Ovary (tissue), 7 donors: ENCODE measurements at regions not wholly inside any gene's neighbourhood (a gene's known extent, or its start where the extent isn't known, plus 50 kb on each side); places are given as distances from the start of the nearest gene placed in this dataset.

ENCODE experiments used
- DNase-seq, 5 donors: peaks; one replicate each; pipeline ENCODE4 v3.0.0-alpha.2; 2019 to 2020
- H3K27ac ChIP-seq, 2 donors: fragments of 200-600 bp; one replicate each; pipeline versions ENCODE4 v1.5.1 to v1.8.0; 2019 to 2022
- H3K27me3 ChIP-seq: fragments of 200-600 bp; one replicate; pipeline ENCODE4 v1.8.0; 2022
- H3K36me3 ChIP-seq: fragments of 200-600 bp; sonication (generic); one replicate; pipeline ENCODE4 v1.5.1; 2019
- H3K4me1 ChIP-seq: one replicate; pipeline ENCODE4 v1.8.1; 2013; ENCODE audit warnings: mild to moderate bottlenecking, moderate library complexity; ENCODE audit not compliant: insufficient read depth
- H3K4me3 ChIP-seq: fragments of 200-600 bp; sonication (generic); one replicate; pipeline ENCODE4 v1.5.1; 2017
- H3K9me3 ChIP-seq, 2 donors: fragments of 200-600 bp in 1 of 2; sonication (generic) in 1 of 2; one replicate each; pipeline versions ENCODE4 v1.5.1 to v1.8.1; 2013 to 2019; ENCODE audit warnings: mild to moderate bottlenecking in 1 of 2, moderate library complexity in 1 of 2
- EP300 ChIP-seq: sonication (generic); formaldehyde crosslinking; IDR thresholded peaks from one replicate; pipeline ENCODE4 v1.6.1; 2017; ENCODE audit warnings: antibody characterized with exemption
- POLR2A ChIP-seq: fragments of 450-650 bp; IDR thresholded peaks from one replicate; pipeline ENCODE4 v1.6.1; 2017; ENCODE audit warnings: antibody characterized with exemption, mild to moderate bottlenecking, moderate library complexity
- WGBS, 3 donors: extraction: QIAGEN DNeasy Blood & Tissue Kit in 1 of 3; methylation state at CpG; one replicate each; pipeline versions ENCODE4 v1.1.5 to v1.1.7; 2013 to 2017; 5-methylcytosine and 5-hydroxymethylcytosine counted together
- intact Hi-C, 4 donors: fragments of 100-400 bp; cut with DNase I; formaldehyde crosslinking; loops; one replicate each; pipeline versions ENCODE4 v1.11.0 to v1.15.1; 2022 to 2023
- TF ChIP-seq, protein P1 (sequence below), 3 donors: fragments of 450-650 bp in 2 of 3; fragments of 200-600 bp in 1 of 3; IDR thresholded peaks; one replicate each; pipeline versions ENCODE4 v1.5.1 to v1.8.0; 2016 to 2022; ENCODE audit warnings: antibody characterized with exemption in 3 of 3, mild to moderate bottlenecking in 1 of 3
- donor health status: DM: no; HTN: no; CAD: no; lungs with moderate emphysema.
- donor health status: DM: no; HTN: no; CAD: no.
- donor health status: Bipolar disorder and iron deficiency.
- donor health status: DM: no; HTN: no; CAD: no.
- donor health status: DM: yes; HTN: yes; CAD: no.

DNA sequence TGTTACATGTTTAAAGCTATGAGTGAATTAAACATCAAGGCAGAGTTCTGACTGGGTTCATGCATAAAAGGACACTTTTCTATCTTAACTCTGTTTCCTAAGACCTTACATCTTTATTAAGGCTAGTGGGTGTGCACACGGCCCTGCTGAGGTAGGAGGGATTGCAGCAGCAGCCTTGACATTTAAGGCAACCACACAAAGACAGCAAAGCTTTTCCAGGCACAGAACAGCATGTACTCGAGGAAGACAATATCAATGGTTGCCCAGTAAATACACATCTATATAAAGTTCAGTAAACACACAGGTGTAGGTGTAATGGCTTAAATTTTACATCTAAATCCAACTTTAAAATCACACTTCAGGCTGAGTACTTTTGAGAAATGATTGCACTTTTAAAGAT lies 79.8 kb upstream of the LOC128125822 start:
- 4 to 13% (median 5%) methylated on average over 2 of the region's 2 CpGs for WGBS, 3 donors
- no peaks in the 10 kb centered on the region for H3K4me1 ChIP-seq
- H3K4me3 ChIP-seq: no peak overlapping the region
- intact Hi-C loops: no loop called here
- H3K36me3 ChIP-seq: no peaks in the 10 kb centered on the region
- no peak overlapping the region for H3K27ac ChIP-seq
- no peaks in the 10 kb centered on the region for H3K9me3 ChIP-seq
- no peaks in the 10 kb centered on the region for H3K27me3 ChIP-seq
- TF ChIP-seq, protein P1, sequence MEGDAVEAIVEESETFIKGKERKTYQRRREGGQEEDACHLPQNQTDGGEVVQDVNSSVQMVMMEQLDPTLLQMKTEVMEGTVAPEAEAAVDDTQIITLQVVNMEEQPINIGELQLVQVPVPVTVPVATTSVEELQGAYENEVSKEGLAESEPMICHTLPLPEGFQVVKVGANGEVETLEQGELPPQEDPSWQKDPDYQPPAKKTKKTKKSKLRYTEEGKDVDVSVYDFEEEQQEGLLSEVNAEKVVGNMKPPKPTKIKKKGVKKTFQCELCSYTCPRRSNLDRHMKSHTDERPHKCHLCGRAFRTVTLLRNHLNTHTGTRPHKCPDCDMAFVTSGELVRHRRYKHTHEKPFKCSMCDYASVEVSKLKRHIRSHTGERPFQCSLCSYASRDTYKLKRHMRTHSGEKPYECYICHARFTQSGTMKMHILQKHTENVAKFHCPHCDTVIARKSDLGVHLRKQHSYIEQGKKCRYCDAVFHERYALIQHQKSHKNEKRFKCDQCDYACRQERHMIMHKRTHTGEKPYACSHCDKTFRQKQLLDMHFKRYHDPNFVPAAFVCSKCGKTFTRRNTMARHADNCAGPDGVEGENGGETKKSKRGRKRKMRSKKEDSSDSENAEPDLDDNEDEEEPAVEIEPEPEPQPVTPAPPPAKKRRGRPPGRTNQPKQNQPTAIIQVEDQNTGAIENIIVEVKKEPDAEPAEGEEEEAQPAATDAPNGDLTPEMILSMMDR (IDR thresholded peaks at IDR 0.05): no peak
- no peak for TF ChIP-seq POLR2A
- no peak for TF ChIP-seq EP300
- DNase-seq: peak in 1 of 5 donors; percentile 19

DNA sequence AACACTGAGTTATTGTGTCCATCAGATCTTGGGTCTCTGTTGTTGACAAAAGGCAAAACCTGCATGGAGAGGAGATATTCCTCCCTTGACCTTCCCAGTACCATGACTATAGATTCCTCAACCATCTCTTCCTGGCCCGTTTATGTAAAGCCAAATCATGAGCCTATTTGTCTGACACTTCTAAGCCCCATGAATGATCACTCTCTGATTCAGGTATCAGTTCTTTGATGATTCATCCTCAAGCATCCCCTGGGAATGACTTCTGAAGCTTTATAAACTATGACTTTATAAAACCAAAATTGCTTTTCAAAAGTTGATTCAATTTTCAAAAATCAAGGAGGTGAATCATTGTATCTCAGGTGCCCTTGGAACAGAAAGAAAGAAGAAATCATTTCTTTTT lies 78.7 kb upstream of the LOC128125822 start:
- TF ChIP-seq POLR2A: no peak
- TF ChIP-seq, protein P1 (IDR thresholded peaks at IDR 0.05): no peak
- no peak for TF ChIP-seq EP300
- H3K4me3 ChIP-seq: no peak overlapping the region
- intact Hi-C loops: no loop called here
- H3K27me3 ChIP-seq: no peaks in the 10 kb centered on the region
- H3K9me3 ChIP-seq: no peaks in the 10 kb centered on the region
- WGBS, 3 donors: 65 to 80% (median 67%) methylated on average over 1 of the region's 1 CpG
- H3K27ac ChIP-seq: no peak overlapping the region
- no peaks in the 10 kb centered on the region for H3K4me1 ChIP-seq
- no peaks in the 10 kb centered on the region for H3K36me3 ChIP-seq
- DNase-seq: no peak

DNA sequence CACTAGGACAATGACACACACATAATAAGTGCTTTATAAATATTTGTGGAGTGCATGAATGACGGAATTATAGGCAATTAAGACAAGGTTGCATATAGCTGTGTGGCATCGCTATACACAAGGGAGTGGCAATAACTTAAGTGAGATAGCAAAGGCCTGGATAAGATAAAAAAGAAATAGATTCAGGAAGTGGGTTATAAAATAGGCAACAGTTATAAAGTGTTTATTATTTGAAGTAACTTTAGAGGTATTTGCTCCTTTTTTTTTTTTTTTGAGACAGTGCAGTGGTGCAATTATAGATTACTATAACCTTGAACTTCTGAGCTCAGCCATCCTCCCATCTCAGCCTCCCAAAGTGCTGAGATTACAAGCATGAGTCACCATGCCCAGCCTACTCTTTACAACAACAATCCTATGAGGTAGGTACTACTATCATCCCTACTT lies 75.9 kb upstream of the LOC128125822 start:
- Histone ChIP-seq H3K4me3 (no peak overlapping the region), H3K27ac (no peak overlapping the region), H3K9me3 (no peaks in the 10 kb centered on the region), H3K4me1 (no peaks in the 10 kb centered on the region), H3K27me3 (no peaks in the 10 kb centered on the region), H3K36me3 (no peaks in the 10 kb centered on the region)
- intact Hi-C loops: no loop called here
- 52 to 65% (median 52%) methylated on average over 2 of the region's 2 CpGs for WGBS, 3 donors
- TF ChIP-seq, protein P1 (IDR thresholded peaks at IDR 0.05): no peak
- TF ChIP-seq EP300 (no peak), POLR2A (no peak)
- no peak for DNase-seq

DNA sequence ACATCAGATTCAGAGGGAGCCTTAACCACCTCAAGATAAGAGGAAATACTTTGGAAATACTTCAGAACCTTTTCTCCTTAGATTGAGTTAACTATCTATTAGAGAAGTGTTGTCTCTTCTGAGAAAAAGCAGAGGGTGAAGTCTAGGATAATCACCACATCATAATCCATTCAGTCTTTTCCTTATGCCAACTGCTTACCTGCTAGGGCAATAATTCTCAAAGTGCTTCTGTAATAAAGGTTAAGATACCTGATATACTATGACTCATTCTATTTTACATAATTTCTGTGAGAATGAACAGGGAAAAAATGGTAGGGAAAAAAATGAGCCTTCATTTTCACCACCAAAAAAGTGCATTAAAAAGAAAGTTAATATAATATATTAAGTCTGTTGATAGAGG lies 70.1 kb upstream of the LOC128125822 start:
- H3K36me3 ChIP-seq: no peaks in the 10 kb centered on the region
- DNase-seq: no peak
- H3K27me3 ChIP-seq: no peaks in the 10 kb centered on the region
- H3K4me1 ChIP-seq: no peaks in the 10 kb centered on the region
- no peak overlapping the region for H3K27ac ChIP-seq
- no peak overlapping the region for H3K4me3 ChIP-seq
- H3K9me3 ChIP-seq: no peaks in the 10 kb centered on the region
- intact Hi-C loops: no loop called here
- TF ChIP-seq, protein P1 (IDR thresholded peaks at IDR 0.05): no peak
- TF ChIP-seq EP300 (no peak), POLR2A (no peak)

DNA sequence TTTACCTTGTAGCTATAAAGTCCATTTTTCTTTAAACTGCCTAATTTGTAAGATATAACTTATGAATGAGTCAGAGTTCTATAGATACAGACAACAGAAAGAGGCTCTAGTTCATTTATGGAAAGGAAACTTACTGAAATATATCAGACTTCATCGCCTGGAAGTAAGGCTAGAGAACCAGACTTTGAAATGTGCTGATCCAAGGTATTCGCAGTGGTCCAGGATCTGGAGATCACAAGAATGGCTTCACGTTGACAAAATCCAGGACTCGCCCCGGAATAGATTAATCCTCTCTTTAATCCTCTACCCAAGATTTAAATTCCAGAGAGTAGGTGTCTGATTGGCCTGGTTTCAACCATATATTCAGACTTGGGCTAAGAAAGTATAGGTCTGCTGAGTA lies 69.1 kb upstream of the LOC128125822 start:
- Histone ChIP-seq H3K4me1 (no peaks in the 10 kb centered on the region), H3K27me3 (no peaks in the 10 kb centered on the region), H3K9me3 (no peaks in the 10 kb centered on the region), H3K27ac (no peak overlapping the region), H3K4me3 (no peak overlapping the region), H3K36me3 (no peaks in the 10 kb centered on the region)
- 92 to 94% (median 93%) methylated on average over 5 of the region's 5 CpGs for WGBS, 3 donors
- TF ChIP-seq POLR2A (no peak), EP300 (no peak)
- TF ChIP-seq, protein P1 (IDR thresholded peaks at IDR 0.05): no peak
- intact Hi-C loops: no loop called here
- DNase-seq: no peak
